ENCODE measurements at regions not wholly inside any gene's neighbourhood (a gene's known extent, or its start where the extent isn't known, plus 50 kb on each side); places are given as distances from the start of the nearest gene placed in this dataset.

GRCh38 chr5:163809473-163809872 lies 304.1 kb downstream of the MAT2B start:
- no peak for TF ChIP-seq CTCF (IDR thresholded peaks at IDR 0.05; ENCODE audit: insufficient read depth, low read length, poor library complexity, severe bottlenecking)
- Histone ChIP-seq H3K4me3 (replicated peaks; ENCODE audit: low read depth, low read length) (no peak overlapping the region), H3K27me3 (replicated peaks; ENCODE audit: control insufficient read depth, insufficient read depth, low read length) (no peaks in the 10 kb centered on the region), H3K36me3 (ENCODE audit: control insufficient read depth, insufficient read depth, low read length) (no peaks in the 10 kb centered on the region)
- DNase-seq (ENCODE audit: extremely low read depth, insufficient read length): no peak

- H3K27me3 ChIP-seq (replicated peaks; ENCODE audit: control insufficient read depth, insufficient read depth, low read length): no peaks in the 10 kb centered on the region
- DNase-seq (ENCODE audit: extremely low read depth, insufficient read length): no peak
- no peaks in the 10 kb centered on the region for H3K36me3 ChIP-seq (ENCODE audit: control insufficient read depth, insufficient read depth, low read length)
- TF ChIP-seq CTCF (IDR thresholded peaks at IDR 0.05; ENCODE audit: insufficient read depth, low read length, poor library complexity, severe bottlenecking): no peak
- no peak overlapping the region for H3K4me3 ChIP-seq (replicated peaks; ENCODE audit: low read depth, low read length)
These were observed 308.5 kb downstream of the MAT2B start for GRCh38 chr5:163813900-163814299.

- no peak overlapping the region for H3K4me3 ChIP-seq (replicated peaks; ENCODE audit: low read depth, low read length)
- no peak for TF ChIP-seq CTCF (IDR thresholded peaks at IDR 0.05; ENCODE audit: insufficient read depth, low read length, poor library complexity, severe bottlenecking)
These were observed 309.9 kb downstream of the MAT2B start for GRCh38 chr5:163815240-163815791.

GRCh38 chr5:163821142-163821541 lies 315.7 kb downstream of the MAT2B start:
- no peak for TF ChIP-seq CTCF (IDR thresholded peaks at IDR 0.05; ENCODE audit: insufficient read depth, low read length, poor library complexity, severe bottlenecking)
- Histone ChIP-seq H3K4me3 (replicated peaks; ENCODE audit: low read depth, low read length) (no peak overlapping the region), H3K36me3 (ENCODE audit: control insufficient read depth, insufficient read depth, low read length) (no peaks in the 10 kb centered on the region), H3K27me3 (replicated peaks; ENCODE audit: control insufficient read depth, insufficient read depth, low read length) (no peaks in the 10 kb centered on the region)
- no peak for DNase-seq (ENCODE audit: extremely low read depth, insufficient read length)

More at GRCh38 chr5:163815240-163815791, 309.9 kb downstream of the MAT2B start:
- DNase-seq (ENCODE audit: extremely low read depth, insufficient read length): no peak
- H3K27me3 ChIP-seq (replicated peaks; ENCODE audit: control insufficient read depth, insufficient read depth, low read length): no peaks in the 10 kb centered on the region
- H3K36me3 ChIP-seq (ENCODE audit: control insufficient read depth, insufficient read depth, low read length): no peaks in the 10 kb centered on the region

- Histone ChIP-seq H3K4me3 (replicated peaks; ENCODE audit: low read depth, low read length) (no peak overlapping the region), H3K27me3 (replicated peaks; ENCODE audit: control insufficient read depth, insufficient read depth, low read length) (no peaks in the 10 kb centered on the region), H3K36me3 (ENCODE audit: control insufficient read depth, insufficient read depth, low read length) (no peaks in the 10 kb centered on the region)
- DNase-seq (ENCODE audit: extremely low read depth, insufficient read length): no peak
- no peak for TF ChIP-seq CTCF (IDR thresholded peaks at IDR 0.05; ENCODE audit: insufficient read depth, low read length, poor library complexity, severe bottlenecking)
These were observed 317.1 kb downstream of the MAT2B start for GRCh38 chr5:163822548-163822947.

GRCh38 chr5:163825661-163826060 lies 320.2 kb downstream of the MAT2B start:
- Histone ChIP-seq H3K36me3 (ENCODE audit: control insufficient read depth, insufficient read depth, low read length) (no peaks in the 10 kb centered on the region), H3K4me3 (replicated peaks; ENCODE audit: low read depth, low read length) (no peak overlapping the region), H3K27me3 (replicated peaks; ENCODE audit: control insufficient read depth, insufficient read depth, low read length) (no peaks in the 10 kb centered on the region)
- DNase-seq (ENCODE audit: extremely low read depth, insufficient read length): no peak
- no peak for TF ChIP-seq CTCF (IDR thresholded peaks at IDR 0.05; ENCODE audit: insufficient read depth, low read length, poor library complexity, severe bottlenecking)
